GM23338 (cell line): ENCODE measurements at regions not wholly inside any gene's neighbourhood (a gene's known extent, or its start where the extent isn't known, plus 50 kb on each side); places are given as distances from the start of the nearest gene placed in this dataset.

Experiments
- ATAC-seq: fragments of 200-7000 bp; cut with Tn5 transposase; 3 replicates; pipeline ENCODE4 v1.9.1; 2020
- DNase-seq: peaks from one replicate; pipeline ENCODE4 v3.0.0-alpha.2; 2015; ENCODE audit warnings: low spot score
- H2AFZ ChIP-seq: fragments of 200-600 bp; sonication (generic); 2 replicates; pipeline ENCODE4 v1.8.0; 2016; ENCODE audit warnings: antibody characterized with exemption, mild to moderate bottlenecking, moderate library complexity
- H3F3A ChIP-seq: fragments of 200-600 bp; sonication (generic); replicated peaks from 2 replicates; pipeline ENCODE4 v1.8.0; 2017; ENCODE audit warnings: antibody characterized with exemption, mixed run types, low read depth
- H3K27ac ChIP-seq: fragments of 200-600 bp; sonication (generic); 2 replicates; pipeline ENCODE4 v1.6.1; 2016; ENCODE audit warnings: low read depth
- H3K27me3 ChIP-seq: fragments of 200-600 bp; sonication (generic); 2 replicates; pipeline ENCODE4 v1.8.0; 2016; ENCODE audit warnings: mild to moderate bottlenecking, mixed run types, moderate library complexity; ENCODE audit not compliant: insufficient read depth
- H3K36me3 ChIP-seq: fragments of 200-600 bp; sonication (generic); 2 replicates; pipeline ENCODE4 v1.8.0; 2016; ENCODE audit warnings: mild to moderate bottlenecking; ENCODE audit not compliant: insufficient read depth
- H3K4me1 ChIP-seq: fragments of 200-600 bp; sonication (generic); 2 replicates; pipeline ENCODE4 v1.8.0; 2016; ENCODE audit warnings: mild to moderate bottlenecking, moderate library complexity; ENCODE audit not compliant: insufficient read depth
- H3K4me2 ChIP-seq: fragments of 200-600 bp; sonication (generic); 2 replicates; pipeline ENCODE4 v1.7.1; 2017; ENCODE audit warnings: mixed run types
- H3K4me3 ChIP-seq: fragments of 200-600 bp; sonication (generic); 2 replicates; pipeline ENCODE4 v1.6.1; 2016; ENCODE audit warnings: mixed run types
- H3K79me2 ChIP-seq: fragments of 200-600 bp; sonication (generic); replicated peaks from 2 replicates; pipeline ENCODE4 v1.8.0; 2017; ENCODE audit warnings: mild to moderate bottlenecking; ENCODE audit not compliant: insufficient read depth
- H3K9me2 ChIP-seq: fragments of 200-600 bp; sonication (generic); 2 replicates; pipeline ENCODE4 v1.8.0; 2017; ENCODE audit not compliant: insufficient read depth
- H4K20me1 ChIP-seq: fragments of 200-600 bp; sonication (generic); replicated peaks from 2 replicates; pipeline ENCODE4 v1.8.0; 2017; ENCODE audit warnings: mild to moderate bottlenecking; ENCODE audit not compliant: insufficient read depth
- H3K27ac Mint-ChIP-seq: 2 replicates; pipeline ENCODE4 v1.8.0; 2020; ENCODE audit warnings: inconsistent platforms, mild to moderate bottlenecking, moderate library complexity, mixed read lengths
- H3K27me3 Mint-ChIP-seq: 3 replicates; pipeline ENCODE4 v1.8.0; 2022; ENCODE audit warnings: low read depth, mild to moderate bottlenecking, moderate library complexity, mixed read lengths, inconsistent platforms; ENCODE audit not compliant: insufficient read depth, poor library complexity
- H3K36me3 Mint-ChIP-seq: 3 replicates; pipeline ENCODE4 v1.8.0; 2021; ENCODE audit warnings: low read depth, mild to moderate bottlenecking, inconsistent platforms, moderate library complexity, mixed read lengths
- H3K4me1 Mint-ChIP-seq: 3 replicates; pipeline ENCODE4 v1.8.0; 2020; ENCODE audit warnings: mild to moderate bottlenecking, inconsistent platforms, mixed read lengths
- H3K4me3 Mint-ChIP-seq: 3 replicates; pipeline ENCODE4 v1.8.0; 2021; ENCODE audit warnings: moderate library complexity, mild to moderate bottlenecking, inconsistent platforms, mixed read lengths
- H3K9me3 Mint-ChIP-seq: 3 replicates; pipeline ENCODE4 v1.8.0; 2020; ENCODE audit warnings: moderate library complexity, mild to moderate bottlenecking, inconsistent platforms, mixed read lengths
- CREB1 ChIP-seq: fragments of 250-450 bp; sonication (Bioruptor Pico); IDR thresholded peaks from 2 replicates; pipeline ENCODE4 v1.5.0; 2020; ENCODE audit warnings: low read depth, mild to moderate bottlenecking, moderate library complexity
- CTCF ChIP-seq, 2 experiments: fragments of 200-600 bp in 1 of 2; sonication (generic) in 1 of 2; conservative IDR thresholded peaks; 2 replicates each; pipeline versions ENCODE4 v1.5.1 to v1.6.1; 2016 to 2017; ENCODE audit warnings: antibody characterized with exemption in 2 of 2, low read depth in 2 of 2, mild to moderate bottlenecking in 2 of 2, moderate library complexity in 1 of 2
- ETS1 ChIP-seq: IDR thresholded peaks from 2 replicates; pipeline ENCODE4 v1.6.1; 2016; ENCODE audit warnings: antibody characterized with exemption
- EZH2 ChIP-seq: fragments of 200-600 bp; sonication (generic); IDR thresholded peaks from one replicate; pipeline ENCODE4 v1.8.0; 2017; ENCODE audit warnings: antibody characterized with exemption, mild to moderate bottlenecking, low read depth; ENCODE audit not compliant: unreplicated experiment
- EZH2phosphoT487 ChIP-seq: fragments of 200-600 bp; sonication (generic); IDR thresholded peaks from one replicate; pipeline ENCODE4 v1.8.1; 2018; ENCODE audit warnings: antibody characterized with exemption; ENCODE audit not compliant: unreplicated experiment
- JUNB ChIP-seq: IDR thresholded peaks from one replicate; pipeline ENCODE4 v1.6.1; 2016; ENCODE audit warnings: antibody characterized with exemption; ENCODE audit not compliant: unreplicated experiment
- NANOG ChIP-seq: IDR thresholded peaks from 2 replicates; pipeline ENCODE4 v1.6.1; 2016; ENCODE audit warnings: antibody characterized with exemption, borderline replicate concordance
- POLR2AphosphoS5 ChIP-seq: IDR thresholded peaks from 2 replicates; pipeline ENCODE4 v1.6.1; 2016; ENCODE audit warnings: antibody characterized with exemption, low read depth
- REST ChIP-seq: IDR thresholded peaks from one replicate; pipeline ENCODE4 v1.6.1; 2018; ENCODE audit warnings: antibody characterized with exemption; ENCODE audit not compliant: unreplicated experiment
- STAT1 ChIP-seq: IDR thresholded peaks from one replicate; pipeline ENCODE4 v1.6.1; 2016; ENCODE audit warnings: antibody characterized with exemption; ENCODE audit not compliant: unreplicated experiment
- ZNF114 ChIP-seq: fragments of 250-450 bp; sonication (Bioruptor Pico); IDR thresholded peaks from 2 replicates; pipeline ENCODE4 v1.5.0; 2020; ENCODE audit warnings: mild to moderate bottlenecking, moderate library complexity
- ZNF331 ChIP-seq: fragments of 250-450 bp; sonication (Bioruptor Pico); IDR thresholded peaks from 2 replicates; pipeline ENCODE4 v1.5.0; 2020; ENCODE audit warnings: low read depth, mild to moderate bottlenecking, moderate library complexity

DNA sequence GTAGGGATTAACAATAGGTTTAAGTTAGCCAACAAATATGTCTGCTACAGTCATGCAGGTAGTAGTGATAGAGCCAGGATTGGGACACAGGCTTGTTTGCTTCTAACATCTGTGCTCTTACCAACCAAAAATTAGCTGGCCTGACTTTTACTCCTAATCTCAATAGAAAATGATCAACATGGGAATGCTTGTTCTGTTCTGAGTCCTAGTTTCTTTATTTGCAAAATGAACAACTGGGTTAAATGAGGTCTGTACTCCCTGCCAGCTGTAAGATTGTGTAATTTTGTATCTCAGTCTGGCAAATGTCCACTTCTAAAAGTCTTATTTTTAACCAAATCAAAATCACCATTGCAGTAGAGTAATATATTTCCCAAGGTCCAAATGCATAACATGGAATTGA is 216.8 kb downstream of the NMUR2 start:
- no peak overlapping the region for H3K4me2 ChIP-seq
- H2AFZ ChIP-seq = no peak overlapping the region
- no peak for ATAC-seq
- H3K4me1 ChIP-seq = 0 out of 2 replicates have a peak, but pooled peaks cover 5% of the 10 kb centered on the region
- Mint-ChIP-seq H3K27ac (no peak overlapping the region), H3K36me3 (no peaks in the 10 kb centered on the region), H3K9me3 (peaks cover 4% of the 10 kb centered on the region; the same call in 2 of the 3 replicates), H3K27me3 (no peaks in the 10 kb centered on the region), H3K4me3 (no peak overlapping the region), H3K4me1 (peaks cover 2% of the 10 kb centered on the region; the same call in 1 of the 3 replicates)
- no peaks in the 10 kb centered on the region for H3K27me3 ChIP-seq
- no peaks in the 10 kb centered on the region for H3K36me3 ChIP-seq
- DNase-seq = no peak
- H3K9me2 ChIP-seq = peaks cover 15% of the 10 kb centered on the region; the same call in 1 of the 2 replicates
- H3K4me3 ChIP-seq = no peak overlapping the region
- H4K20me1 ChIP-seq = no peaks in the 10 kb centered on the region
- no peak for TF ChIP-seq CREB1 (CRISPR knock-in tag)
- TF ChIP-seq EZH2 = no peak
- no peak for TF ChIP-seq STAT1
- TF ChIP-seq REST = no peak
- TF ChIP-seq CTCF (conservative IDR thresholded peaks at IDR 0.05; ENCODE audit: low read depth in 2 of 2) = no peak
- TF ChIP-seq JUNB = no peak
- no peak for TF ChIP-seq ETS1
- TF ChIP-seq POLR2AphosphoS5 = no peak
- TF ChIP-seq NANOG = no peak
- TF ChIP-seq ZNF331 (CRISPR knock-in tag) = no peak
- no peak for TF ChIP-seq ZNF114 (CRISPR knock-in tag)
- no peak for TF ChIP-seq EZH2phosphoT487
- H3F3A ChIP-seq = no peaks in the 10 kb centered on the region
- no peak overlapping the region for H3K27ac ChIP-seq
- H3K79me2 ChIP-seq = no peaks in the 10 kb centered on the region
